NOMO-1 treated with dmso at 0.1 percent for 144 hours (cell line): ENCODE measurements at regions not wholly inside any gene's neighbourhood (a gene's known extent, or its start where the extent isn't known, plus 50 kb on each side); places are given as distances from the start of the nearest gene placed in this dataset.

Source experiments
- DNase-seq: peaks from one replicate; lab custom pipeline; 2025; ENCODE audit not compliant: unreplicated experiment; lab: John Stamatoyannopoulos, UW

- DNase-seq, result no peak
Observed at GRCh38 chr17:71111934-71112333, 942.6 kb downstream of the KCNJ2 start.

DNA sequence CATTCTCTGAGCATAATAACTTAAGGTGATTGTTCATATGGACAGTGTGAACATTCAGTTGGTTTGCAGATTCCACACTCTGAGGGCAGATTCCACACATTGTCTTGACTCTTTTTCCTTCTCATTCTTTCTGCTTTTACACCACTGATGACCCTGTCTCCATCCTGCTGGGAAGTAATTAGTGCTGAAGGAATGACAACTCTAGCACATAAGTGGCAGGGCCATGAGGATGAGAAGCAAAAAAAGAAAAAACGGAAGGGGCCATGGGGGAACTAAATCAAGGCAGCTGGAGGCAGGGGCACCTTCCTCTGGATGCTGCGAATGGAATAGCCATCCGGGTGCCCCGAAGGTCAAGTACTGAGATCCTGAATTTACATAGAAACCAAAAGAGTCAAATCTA, 944.0 kb downstream of the KCNJ2 start:
- no peak for DNase-seq

GRCh38 chr17:71114911-71115668, 945.8 kb downstream of the KCNJ2 start:
- DNase-seq, result no peak

DNA sequence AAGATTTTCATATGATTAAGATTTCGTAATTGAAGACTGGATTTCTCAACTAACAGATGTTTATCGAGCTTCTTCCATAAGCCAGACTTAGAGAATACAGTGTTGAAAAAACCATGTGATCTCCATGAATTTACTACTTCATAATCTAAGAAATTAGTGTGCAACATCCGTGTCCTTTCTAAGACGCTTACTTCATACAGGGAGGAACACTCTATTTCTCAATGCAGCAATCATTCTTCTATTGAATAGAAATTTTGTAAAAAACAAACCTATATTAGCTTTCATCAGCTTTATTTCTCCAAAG, 946.3 kb downstream of the KCNJ2 start:
- no peak for DNase-seq

DNA sequence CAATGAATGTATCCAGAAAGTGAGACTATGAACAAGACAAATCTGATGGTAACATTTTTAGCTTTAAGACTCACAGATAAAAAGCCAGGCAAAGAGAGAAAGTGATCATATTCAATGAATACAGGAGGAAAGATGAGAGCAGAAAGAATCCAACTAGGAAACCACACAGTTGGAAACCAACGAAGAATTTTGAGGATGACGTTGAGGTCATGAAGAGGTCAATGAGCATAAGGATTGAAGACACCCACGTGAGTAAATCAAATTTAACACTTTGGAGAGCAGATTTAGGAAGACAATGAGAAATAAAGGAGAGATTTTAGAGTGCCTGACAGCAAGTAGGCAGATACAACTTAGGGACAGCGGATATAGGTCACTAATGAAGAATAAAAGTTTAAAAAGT, 948.1 kb downstream of the KCNJ2 start:
- DNase-seq, result no peak

DNA sequence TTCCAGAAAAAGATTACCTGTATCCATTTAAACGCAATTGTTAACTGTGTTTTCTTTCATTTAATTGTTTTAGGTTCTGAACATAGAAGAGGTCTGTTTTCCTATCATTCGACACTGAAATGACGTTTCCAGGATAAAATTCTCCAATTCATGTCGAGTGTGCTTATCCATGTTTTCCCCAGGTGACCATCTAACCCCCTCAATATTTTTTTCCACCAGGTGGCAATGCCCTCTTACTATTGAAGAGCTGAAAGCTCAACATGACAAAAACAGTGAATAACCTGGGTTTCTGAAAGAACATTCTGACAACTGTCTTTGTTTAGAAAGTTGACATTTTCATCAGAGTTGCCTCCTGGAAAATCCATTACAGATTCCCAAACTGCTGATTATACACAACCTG, 948.7 kb downstream of the KCNJ2 start:
- no peak for DNase-seq

DNA sequence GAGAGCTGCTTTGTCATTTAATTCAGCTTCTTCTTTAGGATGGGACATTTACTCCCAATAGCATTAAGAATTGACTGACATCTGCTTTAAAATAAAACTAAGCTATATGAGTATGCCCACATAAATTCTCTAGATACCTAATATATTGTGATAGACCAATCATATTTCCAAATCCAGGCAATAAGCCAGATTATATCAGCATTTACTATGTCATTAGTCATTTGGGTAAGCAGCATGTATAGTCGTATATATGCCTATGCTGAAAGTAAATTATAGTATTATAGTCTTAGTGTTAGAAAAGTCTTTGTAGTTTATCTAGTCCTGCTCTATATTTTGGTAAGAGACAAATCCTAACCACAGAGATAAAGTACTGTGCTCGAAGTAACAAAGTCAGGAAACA, 958.1 kb downstream of the KCNJ2 start:
- DNase-seq, result no peak

DNA sequence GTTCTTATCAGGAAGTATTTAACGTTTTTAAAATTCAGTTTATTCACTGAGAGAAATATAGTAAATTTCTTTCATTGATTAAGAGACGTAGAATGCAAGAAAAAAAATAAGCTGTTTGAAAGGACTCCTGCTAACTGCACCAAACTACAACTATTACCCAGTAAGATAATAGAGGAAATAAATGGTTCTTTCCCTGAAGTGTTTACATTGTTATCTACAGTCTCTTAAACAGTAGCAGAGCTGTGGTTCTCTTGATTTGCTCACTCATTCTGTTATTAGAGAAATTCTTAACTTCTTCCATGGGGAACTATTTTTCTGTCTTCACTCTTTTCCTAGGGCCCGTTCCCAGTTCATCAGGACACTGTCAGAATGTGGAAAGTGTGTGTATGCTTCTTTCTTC, 973.0 kb downstream of the KCNJ2 start:
- DNase-seq, result no peak

DNA sequence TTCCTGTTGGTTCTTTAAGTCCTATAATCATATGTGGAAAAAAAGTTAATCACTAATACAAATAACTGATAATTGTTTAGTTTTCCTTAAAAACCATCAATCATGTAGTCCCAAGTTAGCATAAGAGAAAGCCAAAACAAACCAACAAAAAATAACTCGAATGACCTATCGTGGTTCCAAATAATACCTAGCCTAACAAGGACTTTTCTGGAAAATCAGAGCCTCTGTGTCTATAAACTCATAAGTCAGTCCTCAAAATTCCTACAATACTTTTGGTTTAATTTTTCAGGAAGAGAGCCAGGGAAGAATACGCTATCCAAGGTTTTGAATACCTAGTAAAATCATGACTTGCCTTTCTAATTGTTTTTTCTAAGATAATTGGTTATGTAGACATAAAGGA, 975.3 kb upstream of the SOX9 start:
- DNase-seq, result no peak

- no peak for DNase-seq
Observed at GRCh38 chr17:71147906-71148305, 972.9 kb upstream of the SOX9 start.

GRCh38 chr17:71149607-71150006, 971.2 kb upstream of the SOX9 start:
- no peak for DNase-seq

GRCh38 chr17:71157297-71157696, 963.5 kb upstream of the SOX9 start:
- no peak for DNase-seq

DNA sequence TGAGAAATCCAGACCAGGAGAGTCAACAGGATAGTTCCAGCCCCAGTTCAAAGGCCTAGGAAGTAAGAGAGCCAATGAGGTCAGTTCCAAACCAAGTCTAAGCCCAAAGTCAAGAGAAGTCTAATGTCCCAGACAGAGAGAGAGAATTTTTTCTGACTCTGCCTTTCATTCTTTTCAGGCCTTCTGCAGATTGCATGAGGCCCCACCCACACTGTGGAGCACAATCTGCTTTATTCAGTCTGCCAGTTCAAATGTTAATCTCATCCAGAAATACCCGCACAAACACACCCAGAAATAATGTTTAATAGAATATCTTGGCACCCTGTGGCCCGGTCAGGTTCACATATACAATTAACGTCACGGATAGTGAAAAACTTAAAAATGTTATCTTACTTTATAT, 962.4 kb upstream of the SOX9 start:
- no peak for DNase-seq

- DNase-seq, result no peak
Observed at GRCh38 chr17:71163121-71163812, 957.6 kb upstream of the SOX9 start.

DNA sequence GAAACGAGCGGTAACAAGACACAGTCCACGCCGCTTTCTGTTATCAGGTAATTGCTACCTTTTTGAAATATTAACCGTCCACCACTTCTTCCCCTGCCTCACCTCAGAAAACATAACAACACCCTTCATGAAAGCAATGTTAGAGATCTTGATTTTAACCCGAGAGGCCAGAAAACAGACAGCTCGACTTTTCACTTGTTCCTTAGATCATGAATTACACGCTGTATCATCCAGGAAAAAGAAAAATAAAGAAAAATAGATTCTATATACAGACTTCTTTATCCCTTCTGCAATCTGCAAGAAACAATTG, 957.1 kb upstream of the SOX9 start:
- no peak for DNase-seq

GRCh38 chr17:71164561-71164960, 956.3 kb upstream of the SOX9 start:
- DNase-seq, result no peak

DNA sequence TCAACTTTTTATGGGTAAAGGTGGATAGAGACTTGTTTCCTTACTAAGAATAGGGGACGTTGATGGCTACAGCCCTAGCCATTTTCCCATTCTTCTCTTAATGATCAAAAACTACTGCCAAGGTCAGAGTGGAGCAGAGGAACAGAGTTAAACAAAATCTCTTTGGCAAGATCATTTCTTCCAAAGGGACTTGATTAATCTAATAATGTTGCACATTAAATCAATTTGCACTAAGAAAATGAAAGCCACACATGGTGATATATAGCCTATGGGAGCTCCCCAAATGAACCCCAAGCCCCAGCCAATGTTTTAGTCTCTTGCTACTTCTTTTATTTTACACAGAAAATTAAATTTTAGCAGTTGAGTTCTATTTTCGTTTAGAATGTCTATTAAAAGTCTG, 954.5 kb upstream of the SOX9 start:
- no peak for DNase-seq

DNA sequence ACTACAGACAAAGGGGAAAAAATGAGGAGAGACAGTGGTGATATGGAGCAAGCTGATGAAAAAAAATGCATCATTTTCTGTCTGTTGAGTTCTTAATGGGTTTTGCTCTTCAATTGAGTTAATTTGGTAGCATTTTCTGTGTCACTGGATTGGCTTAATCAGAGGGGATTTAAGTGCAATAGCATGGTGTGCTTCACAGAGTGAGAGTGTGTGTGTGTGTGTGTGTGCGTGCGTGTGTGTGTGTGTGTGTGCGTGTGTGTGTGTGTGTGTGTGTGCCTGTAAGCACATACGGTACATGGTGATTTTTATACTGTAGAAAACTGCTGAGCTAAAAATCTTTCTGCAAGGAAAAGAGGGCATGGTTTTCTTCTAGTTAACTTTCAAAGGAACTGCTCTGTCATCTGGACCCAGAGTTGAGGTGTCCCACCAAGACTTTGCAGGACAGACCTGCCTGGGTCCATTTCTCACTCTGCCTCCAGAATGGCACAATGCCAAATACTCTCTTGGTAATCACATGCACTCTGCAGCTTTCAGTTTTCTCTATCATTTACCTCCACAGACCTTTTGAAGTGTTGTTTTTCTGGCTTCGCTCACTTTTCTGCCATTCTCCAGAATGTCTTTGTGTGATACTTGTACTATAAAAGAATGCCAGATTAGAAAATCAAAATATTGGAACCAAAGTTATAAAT, 952.6 kb upstream of the SOX9 start:
- no peak for DNase-seq

GRCh38 chr17:71170070-71170469, 950.8 kb upstream of the SOX9 start:
- DNase-seq, result no peak

GRCh38 chr17:71171270-71171669, 949.5 kb upstream of the SOX9 start:
- no peak for DNase-seq

DNA sequence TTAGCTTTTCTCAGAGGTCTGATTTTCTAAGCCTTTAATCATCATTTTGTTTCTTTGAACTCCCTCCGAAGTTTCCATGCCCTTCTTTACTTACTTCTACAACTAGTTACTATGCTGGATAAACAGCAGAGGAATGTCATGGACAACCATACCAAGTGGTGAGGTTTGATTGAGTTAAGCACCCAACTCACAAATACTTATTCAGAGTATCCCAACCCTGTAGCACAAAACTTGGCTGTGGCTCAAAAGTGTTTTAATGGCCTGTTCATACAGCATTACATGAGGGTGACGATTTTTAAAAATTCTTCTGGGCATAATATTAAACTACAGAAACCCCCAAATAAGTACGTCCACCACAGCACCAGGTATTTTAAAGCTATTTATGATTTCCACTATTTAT, 946.8 kb upstream of the SOX9 start:
- DNase-seq, result no peak

GRCh38 chr17:71176331-71176730, 944.5 kb upstream of the SOX9 start:
- DNase-seq, result no peak
